IMR-90 (cell line): ENCODE measurements at regions not wholly inside any gene's neighbourhood (a gene's known extent, or its start where the extent isn't known, plus 50 kb on each side); places are given as distances from the start of the nearest gene placed in this dataset.

ENCODE experiments used
- ATAC-seq: fragments of 200-7000 bp; cut with Tn5 transposase; 2 replicates; pipeline ENCODE4 v1.9.1; 2020; ENCODE audit warnings: low read depth, mild to moderate bottlenecking, moderate library complexity
- BruUV-seq: library from RNA; stranded (reverse); fragments of 400-500 nt; replicated peaks from 2 replicates; lab custom pipeline; 2021; lab: Mats Ljungman, UMichigan
- CTCF ChIA-PET: fragments of 300-600 bp; formaldehyde crosslinking; extraction: SDS; loops from one replicate; lab custom pipeline; 2021; ENCODE audit warnings: antibody characterized with exemption; lab: Yijun Ruan, JAX
- POLR2A ChIA-PET: fragments of 300-600 bp; sonication (Branson Sonifier 250); formaldehyde crosslinking; loops from one replicate; lab custom pipeline; 2022; ENCODE audit warnings: antibody characterized with exemption; ENCODE audit not compliant: unreplicated experiment; lab: Charles Lee
- DNase-seq: peaks from one replicate; pipeline ENCODE4 v3.0.0; 2013
- H2AFZ ChIP-seq: replicated peaks from 2 replicates; pipeline ENCODE3; 2013; ENCODE audit warnings: low read length, mild to moderate bottlenecking; ENCODE audit not compliant: poor library complexity
- H2AK5ac ChIP-seq: 2 replicates; pipeline ENCODE4 v1.6.1; 2013; ENCODE audit warnings: low read depth, low read length, inconsistent platforms
- H2AK9ac ChIP-seq: replicated peaks from 2 replicates; pipeline ENCODE3; 2013; ENCODE audit warnings: mild to moderate bottlenecking, low read depth, low read length, moderate library complexity; ENCODE audit not compliant: poor library complexity
- H2BK120ac ChIP-seq: 2 replicates; pipeline ENCODE4 v1.6.1; 2013; ENCODE audit warnings: low read depth, low read length, inconsistent platforms
- H2BK15ac ChIP-seq: 3 replicates; pipeline ENCODE4 v1.6.1; 2013; ENCODE audit warnings: low read depth, low read length, inconsistent platforms
- H2BK20ac ChIP-seq: 2 replicates; pipeline ENCODE4 v1.6.1; 2013; ENCODE audit warnings: low read depth, mild to moderate bottlenecking, inconsistent platforms, low read length, moderate library complexity
- H2BK5ac ChIP-seq: 2 replicates; pipeline ENCODE4 v1.6.1; 2013; ENCODE audit warnings: mild to moderate bottlenecking, low read depth, low read length, inconsistent platforms; ENCODE audit not compliant: poor library complexity, severe bottlenecking
- H3K14ac ChIP-seq: replicated peaks from 2 replicates; pipeline ENCODE4 v1.6.1; 2013; ENCODE audit warnings: low read depth, low read length, inconsistent platforms
- H3K18ac ChIP-seq: 2 replicates; pipeline ENCODE4 v1.6.1; 2013; ENCODE audit warnings: low read depth, low read length, control low read depth
- H3K23ac ChIP-seq: 2 replicates; pipeline ENCODE4 v1.6.1; 2013; ENCODE audit warnings: low read depth, low read length, inconsistent platforms
- H3K27ac ChIP-seq: 2 replicates; pipeline ENCODE4 v1.5.1; 2013; ENCODE audit warnings: mild to moderate bottlenecking, control low read depth, low read length; ENCODE audit not compliant: insufficient read depth
- H3K27me3 ChIP-seq: 2 replicates; pipeline ENCODE4 v1.6.1; 2013; ENCODE audit warnings: low read length; ENCODE audit not compliant: control insufficient read depth, insufficient read depth
- H3K36me3 ChIP-seq: 2 replicates; pipeline ENCODE4 v1.6.1; 2013; ENCODE audit warnings: low read length, mixed read lengths; ENCODE audit not compliant: control insufficient read depth, insufficient read depth
- H3K4ac ChIP-seq: 2 replicates; pipeline ENCODE4 v1.6.1; 2013; ENCODE audit warnings: low read depth, low read length, inconsistent platforms
- H3K4me1 ChIP-seq: 2 replicates; pipeline ENCODE4 v1.6.1; 2013; ENCODE audit warnings: low read length, mixed read lengths; ENCODE audit not compliant: control insufficient read depth, insufficient read depth
- H3K4me2 ChIP-seq: 2 replicates; pipeline ENCODE4 v1.6.1; 2013; ENCODE audit warnings: low read depth, mild to moderate bottlenecking, control low read depth, low read length, moderate library complexity
- H3K4me3 ChIP-seq: 2 replicates; pipeline ENCODE4 v1.5.1; 2013; ENCODE audit warnings: low read depth, mild to moderate bottlenecking, control low read depth, low read length, moderate library complexity; ENCODE audit not compliant: insufficient read depth
- H3K56ac ChIP-seq: 2 replicates; pipeline ENCODE4 v1.6.1; 2013; ENCODE audit warnings: low read length, inconsistent platforms; ENCODE audit not compliant: insufficient read depth; ENCODE audit errors: extremely low read depth
- H3K79me1 ChIP-seq, 2 experiments: 2 replicates each; pipeline ENCODE4 v1.6.1; 2013; ENCODE audit warnings: low read length in 2 of 2, inconsistent platforms in 1 of 2, low read depth in 1 of 2
- H3K9ac ChIP-seq: 2 replicates; pipeline ENCODE4 v1.6.1; 2013; ENCODE audit warnings: low read depth, low read length, control low read depth
- H3K9me1 ChIP-seq: 2 replicates; pipeline ENCODE4 v1.6.1; 2013; ENCODE audit warnings: low read length, inconsistent platforms; ENCODE audit not compliant: insufficient read depth
- H3K9me3 ChIP-seq: 2 replicates; pipeline ENCODE4 v1.6.1; 2013; ENCODE audit warnings: low read length; ENCODE audit not compliant: control insufficient read depth, insufficient read depth
- H4K20me1 ChIP-seq: 2 replicates; pipeline ENCODE4 v1.6.1; 2013; ENCODE audit warnings: low read length, inconsistent platforms; ENCODE audit not compliant: insufficient read depth
- H4K5ac ChIP-seq: 2 replicates; pipeline ENCODE4 v1.6.1; 2013; ENCODE audit warnings: mild to moderate bottlenecking, low read depth, low read length, control low read depth
- H4K8ac ChIP-seq, 2 experiments: 2 replicates each; pipeline ENCODE4 v1.6.1; 2013; ENCODE audit warnings: low read depth in 2 of 2, low read length in 2 of 2, control low read depth in 1 of 2, inconsistent platforms in 1 of 2
- H4K91ac ChIP-seq: 2 replicates; pipeline ENCODE4 v1.6.1; 2013; ENCODE audit warnings: low read depth, low read length, inconsistent platforms; ENCODE audit not compliant: insufficient read depth
- BHLHE40 ChIP-seq: fragments of 150-350 bp; IDR thresholded peaks from 2 replicates; pipeline ENCODE4 v1.6.1; 2016; ENCODE audit warnings: mild to moderate bottlenecking, low read depth, low read length
- CHD1 ChIP-seq: IDR thresholded peaks from 2 replicates; pipeline ENCODE4 v1.6.1; 2012; ENCODE audit warnings: low read depth, low read length, improper control_type of control experiment
- MAFK ChIP-seq: IDR thresholded peaks from 2 replicates; pipeline ENCODE4 v1.6.1; 2012; ENCODE audit warnings: low read depth, low read length, improper control_type of control experiment
- MAZ ChIP-seq: IDR thresholded peaks from 2 replicates; pipeline ENCODE4 v1.6.1; 2012; ENCODE audit warnings: low read depth, mild to moderate bottlenecking, low read length, improper control_type of control experiment, moderate library complexity, borderline replicate concordance
- RAD21 ChIP-seq: IDR thresholded peaks from 2 replicates; pipeline ENCODE4 v1.6.1; 2012; ENCODE audit warnings: low read length, improper control_type of control experiment
- WGBS, 2 experiments: methylation state at CpG; one replicate each; pipeline versions ENCODE4 v1.1.5 to v1.1.7; 2013; ENCODE audit warnings: missing lambda C conversion rate in 2 of 2; ENCODE audit not compliant: insufficient read length in 1 of 2; ENCODE audit errors: extremely low coverage in 2 of 2; 5-methylcytosine and 5-hydroxymethylcytosine counted together
- dilution Hi-C: fragments of 300-500 bp; cut with HindIII; formaldehyde crosslinking; loops from one replicate; pipeline ENCODE4 v1.14.3; 2018; ENCODE audit warnings: low sequenced_read_pairs; ENCODE audit not compliant: unreplicated experiment
- in situ Hi-C: fragments of 300-500 bp; cut with MboI; formaldehyde crosslinking; loops from 3 replicates; pipeline ENCODE4 v1.14.3; 2019; ENCODE audit warnings: low sequenced_read_pairs, inconsistent platforms, mixed read lengths
- intact Hi-C: fragments of 100-400 bp; cut with micrococcal nuclease; formaldehyde crosslinking; loops from 2 replicates; pipeline ENCODE4 v1.10.0; 2022
- TF ChIP-seq, protein P1 (sequence below): fragments of 150-350 bp; IDR thresholded peaks from 2 replicates; pipeline ENCODE4 v1.6.1; 2016; ENCODE audit warnings: low read depth, mild to moderate bottlenecking, low read length, moderate library complexity, borderline replicate concordance

DNA sequence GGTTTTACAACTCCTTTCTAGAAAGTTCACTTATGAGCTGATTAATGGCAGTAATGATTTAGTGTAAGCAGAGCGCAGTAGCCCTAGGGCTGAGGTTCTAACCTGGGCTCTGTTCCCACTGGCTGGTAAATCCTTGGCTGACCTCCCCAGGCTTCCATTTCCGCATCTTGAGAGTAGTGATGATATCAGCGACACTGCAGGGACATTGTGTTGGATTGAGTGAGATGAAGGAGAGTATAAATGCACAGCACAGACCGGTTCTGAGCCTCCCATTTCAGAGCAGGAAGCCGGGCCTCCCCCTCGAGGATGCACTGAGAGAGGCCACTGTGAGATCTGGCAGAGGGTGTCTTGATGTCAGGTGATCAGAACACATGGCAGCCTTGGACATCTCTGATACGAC is 477.2 kb upstream of the SULF2 start:
- no TSS peak for BruUV-seq
- no peak overlapping the region for H3K27ac ChIP-seq
- no peaks in the 10 kb centered on the region for H3K79me1 ChIP-seq
- ATAC-seq, result no peak
- H3K23ac ChIP-seq, result no peak overlapping the region
- H3K9me3 ChIP-seq, result no peaks in the 10 kb centered on the region
- no peak overlapping the region for H4K5ac ChIP-seq
- no peak overlapping the region for H2BK5ac ChIP-seq
- CTCF ChIA-PET, result no interaction called here
- no peak overlapping the region for H4K91ac ChIP-seq
- H2BK20ac ChIP-seq, result no peak overlapping the region
- no peak overlapping the region for H2AK5ac ChIP-seq
- H4K20me1 ChIP-seq, result no peaks in the 10 kb centered on the region
- no peak overlapping the region for H2BK15ac ChIP-seq
- no peak overlapping the region for H3K56ac ChIP-seq
- H3K4me2 ChIP-seq, result no peak overlapping the region
- TF ChIP-seq, protein P1, sequence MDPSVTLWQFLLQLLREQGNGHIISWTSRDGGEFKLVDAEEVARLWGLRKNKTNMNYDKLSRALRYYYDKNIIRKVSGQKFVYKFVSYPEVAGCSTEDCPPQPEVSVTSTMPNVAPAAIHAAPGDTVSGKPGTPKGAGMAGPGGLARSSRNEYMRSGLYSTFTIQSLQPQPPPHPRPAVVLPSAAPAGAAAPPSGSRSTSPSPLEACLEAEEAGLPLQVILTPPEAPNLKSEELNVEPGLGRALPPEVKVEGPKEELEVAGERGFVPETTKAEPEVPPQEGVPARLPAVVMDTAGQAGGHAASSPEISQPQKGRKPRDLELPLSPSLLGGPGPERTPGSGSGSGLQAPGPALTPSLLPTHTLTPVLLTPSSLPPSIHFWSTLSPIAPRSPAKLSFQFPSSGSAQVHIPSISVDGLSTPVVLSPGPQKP, result no peak
- TF ChIP-seq MAFK, result no peak
- TF ChIP-seq RAD21, result no peak
- no peak for TF ChIP-seq MAZ
- no peak for TF ChIP-seq CHD1
- no peak for TF ChIP-seq BHLHE40
- H3K4me1 ChIP-seq, result no peaks in the 10 kb centered on the region
- no peak overlapping the region for H2AK9ac ChIP-seq
- H3K36me3 ChIP-seq, result no peaks in the 10 kb centered on the region
- no peaks in the 10 kb centered on the region for H3K9me1 ChIP-seq
- H3K18ac ChIP-seq, result no peak overlapping the region
- H2BK120ac ChIP-seq, result no peak overlapping the region
- POLR2A ChIA-PET, result no interaction called here
- in situ Hi-C loops, result no loop called here
- peaks cover 1% of the 10 kb centered on the region; the same call in 1 of the 2 replicates for H3K27me3 ChIP-seq
- DNase-seq, result no peak
- H3K9ac ChIP-seq, result no peak overlapping the region
- no peak overlapping the region for H3K14ac ChIP-seq
- no peak overlapping the region for H2AFZ ChIP-seq
- intact Hi-C loops, result no loop called here
- H3K4ac ChIP-seq, result no peak overlapping the region
- 45% methylated on average over 3 of the region's 7 CpGs; no CpG with 5 or more reads in 1 of the 2 experiments for WGBS, 2 experiments
- dilution Hi-C loops, result no loop called here
- H4K8ac ChIP-seq, result no peak overlapping the region
- H3K4me3 ChIP-seq, result no peak overlapping the region
